HepG2 (cell line): ENCODE measurements at regions not wholly inside any gene's neighbourhood (a gene's known extent, or its start where the extent isn't known, plus 50 kb on each side); places are given as distances from the start of the nearest gene placed in this dataset.

Source experiments
- ATAC-seq: fragments of 200-7000 bp; cut with Tn5 transposase; 3 replicates; pipeline ENCODE4 v1.9.1; 2020; ENCODE audit warnings: mild to moderate bottlenecking, moderate library complexity
- BruUV-seq: library from RNA; stranded (reverse); fragments of 400-500 nt; replicated peaks from 2 replicates; lab custom pipeline; 2021; lab: Mats Ljungman, UMichigan
- CTCF ChIA-PET: fragments of 300-600 bp; formaldehyde crosslinking; extraction: SDS; loops from one replicate; lab custom pipeline; 2021; ENCODE audit warnings: low total read pairs, inconsistent platforms, low intra/inter-chr PET ratio; lab: Yijun Ruan, JAX
- POLR2A ChIA-PET: fragments of 350-600 bp; sonication (Branson Sonifier 250); formaldehyde crosslinking; loops from one replicate; lab custom pipeline; 2020; ENCODE audit warnings: antibody characterized with exemption, inconsistent platforms; lab: Yijun Ruan, JAX
- DNase-seq: peaks from one replicate; pipeline ENCODE4 v3.0.0-alpha.2; 2015; ENCODE audit warnings: low spot score
- FAIRE-seq: peaks from 3 replicates; lab custom pipeline; 2011; peaks lifted over from hg19 to GRCh38; lab: Jason Lieb, UNC
- H2AFZ ChIP-seq: one replicate; pipeline ENCODE4 v1.6.1; 2011; ENCODE audit warnings: low read length, inconsistent platforms
- H3K27ac ChIP-seq: fragments of 300-600 bp; 3 replicates; pipeline ENCODE4 v1.8.0; 2011; ENCODE audit warnings: mixed run types, mild to moderate bottlenecking, mixed read lengths, low read length, inconsistent platforms; ENCODE audit not compliant: insufficient read depth; ENCODE audit errors: extremely low read length
- H3K27me3 ChIP-seq, 2 experiments: fragments of 200-600 bp in 1 of 2; 2 replicates in 1 of 2; 3 replicates in 1 of 2; pipeline versions ENCODE4 v1.6.0 to v1.8.0; 2011; ENCODE audit warnings: low read length in 2 of 2, mild to moderate bottlenecking in 2 of 2, moderate library complexity in 2 of 2, inconsistent platforms in 1 of 2; ENCODE audit not compliant: insufficient read depth in 2 of 2, control insufficient read depth in 1 of 2
- H3K36me3 ChIP-seq, 2 experiments: fragments of 200-600 bp in 1 of 2; replicated peaks in 1 of 2; 2 replicates in 1 of 2; 3 replicates in 1 of 2; pipeline versions ENCODE4 v1.5.1 to v1.8.0; 2011; ENCODE audit warnings: low read length in 2 of 2, inconsistent platforms in 1 of 2; ENCODE audit not compliant: insufficient read depth in 2 of 2, control insufficient read depth in 1 of 2
- H3K4me1 ChIP-seq: 2 replicates; pipeline ENCODE4 v1.5.1; 2012; ENCODE audit warnings: low read length, inconsistent platforms; ENCODE audit not compliant: insufficient read depth
- H3K4me2 ChIP-seq: 2 replicates; pipeline ENCODE4 v1.6.0; 2011; ENCODE audit warnings: low read depth, low read length, inconsistent platforms
- H3K4me3 ChIP-seq, 3 experiments: fragments of 200-600 bp in 1 of 3; sonication (generic), shearing (Covaris generic) in 1 of 3; replicated peaks in 1 of 3; 2 replicates each; pipeline ENCODE4 v1.5.1; 2011 to 2016; ENCODE audit warnings: low read length in 3 of 3, inconsistent platforms in 2 of 3, low read depth in 2 of 3, mild to moderate bottlenecking in 2 of 3, control low read depth in 1 of 3, mixed read lengths in 1 of 3; ENCODE audit not compliant: insufficient read depth in 1 of 3
- H3K79me2 ChIP-seq: one replicate; pipeline ENCODE4 v1.6.1; 2011; ENCODE audit warnings: low read length, inconsistent platforms; ENCODE audit not compliant: insufficient read depth
- H3K9ac ChIP-seq: 2 replicates; pipeline ENCODE4 v1.6.0; 2011; ENCODE audit warnings: mild to moderate bottlenecking, low read depth, low read length, inconsistent platforms; ENCODE audit not compliant: insufficient read depth
- H3K9me3 ChIP-seq: 2 replicates; pipeline ENCODE4 v1.5.1; 2012; ENCODE audit warnings: mild to moderate bottlenecking, low read length
- H4K20me1 ChIP-seq: 2 replicates; pipeline ENCODE4 v1.6.0; 2011; ENCODE audit warnings: inconsistent platforms, mild to moderate bottlenecking, low read length, moderate library complexity; ENCODE audit not compliant: insufficient read depth
- FOXA1 ChIP-seq, 2 experiments: fragments of 450-650 bp in 1 of 2; sonication (generic) in 1 of 2; formaldehyde crosslinking in 1 of 2; IDR thresholded peaks; 2 replicates each; pipeline versions ENCODE4 v1.4.0 to v1.6.1; 2016 to 2020; ENCODE audit warnings: missing genetic modification reagents in 1 of 2
- KDM1A ChIP-seq: IDR thresholded peaks from 2 replicates; pipeline ENCODE4 v1.6.1; 2016; ENCODE audit warnings: missing compliant biosample characterization
- MXI1 ChIP-seq: IDR thresholded peaks from 3 replicates; pipeline ENCODE4 v1.6.1; 2012; ENCODE audit warnings: low read depth, low read length, inconsistent platforms, borderline replicate concordance
- PATZ1 ChIP-seq: sonication (generic); formaldehyde crosslinking; IDR thresholded peaks from 2 replicates; pipeline ENCODE4 v1.4.0; 2020; ENCODE audit warnings: missing genetic modification reagents
- SOX5 ChIP-seq: IDR thresholded peaks from 2 replicates; pipeline ENCODE4 v1.6.1; 2016; ENCODE audit warnings: borderline replicate concordance
- ZBTB44 ChIP-seq: sonication (generic); formaldehyde crosslinking; IDR thresholded peaks from 2 replicates; pipeline ENCODE4 v1.4.0; 2020; ENCODE audit warnings: missing genetic modification reagents
- ZMYM4 ChIP-seq: sonication (generic); formaldehyde crosslinking; IDR thresholded peaks from 2 replicates; pipeline ENCODE4 v1.8.1; 2023; ENCODE audit warnings: mild to moderate bottlenecking, missing genetic modification reagents
- ZNF263 ChIP-seq: sonication (generic); formaldehyde crosslinking; IDR thresholded peaks from 2 replicates; pipeline ENCODE4 v1.4.0; 2020; ENCODE audit warnings: missing genetic modification reagents
- ZNF460 ChIP-seq: sonication (generic); formaldehyde crosslinking; IDR thresholded peaks from 2 replicates; pipeline ENCODE4 v1.5.1; 2020; ENCODE audit warnings: missing genetic modification reagents, mild to moderate bottlenecking, borderline replicate concordance
- ZSCAN9 ChIP-seq: IDR thresholded peaks from 2 replicates; pipeline ENCODE4 v1.6.1; 2016; ENCODE audit warnings: borderline replicate concordance
- WGBS: methylation state at CpG from one replicate; pipeline ENCODE4 v1.1.6; 2017; ENCODE audit warnings: low lambda C conversion rate; 5-methylcytosine and 5-hydroxymethylcytosine counted together
- in situ Hi-C: cut with HindIII; loops from 2 replicates; pipeline ENCODE4 v1.10.0; 2017; ENCODE audit warnings: low pct_unique_long_range_greater_than_20kb; ENCODE audit not compliant: extremely low pct_ligation_motif_present
- intact Hi-C: fragments of 100-400 bp; cut with micrococcal nuclease; formaldehyde crosslinking; loops from one replicate; pipeline ENCODE4 v1.10.0; 2022; ENCODE audit not compliant: unreplicated experiment

GRCh38 chr4:123638834-123639233, 242.2 kb downstream of the SPRY1 start:
- BruUV-seq, result no TSS peak
- H3K27ac ChIP-seq, result no peak overlapping the region
- H3K9ac ChIP-seq, result no peak overlapping the region
- no peaks in the 10 kb centered on the region for H3K79me2 ChIP-seq
- intact Hi-C loops, result no loop called here
- CTCF ChIA-PET, result no interaction called here
- H3K36me3 ChIP-seq, result no peaks in the 10 kb centered on the region
- in situ Hi-C loops, result no loop called here
- no peak for DNase-seq
- POLR2A ChIA-PET, result no interaction called here
- H3K27me3 ChIP-seq, result no peaks in the 10 kb centered on the region
- 0 out of 2 replicates have a peak overlapping the region, but pooled peaks have one; percentile 12 for H3K4me2 ChIP-seq
- no peaks in the 10 kb centered on the region for H4K20me1 ChIP-seq
- TF ChIP-seq ZNF460 (no peak), FOXA1 (IDR thresholded peaks at IDR 0.05) (no peak), FOXA1 (CRISPR knock-in tag; IDR thresholded peaks at IDR 0.05) (0 out of 2 replicates have a peak, but pooled peaks have one; percentile 15), ZMYM4 (CRISPR knock-in tag) (peak; percentile 24; the same call in 1 of the 2 replicates), KDM1A (CRISPR knock-in tag) (no peak), ZSCAN9 (CRISPR knock-in tag) (no peak), SOX5 (CRISPR knock-in tag) (no peak), ZNF263 (CRISPR knock-in tag) (peak; percentile 33; the same call in 1 of the 2 replicates), MXI1 (no peak), ZBTB44 (CRISPR knock-in tag) (no peak), PATZ1 (CRISPR knock-in tag) (peak; percentile 61)
- FAIRE-seq, result no peak
- ATAC-seq, result peak; percentile 62; the same call in 2 of the 3 replicates
- no peaks in the 10 kb centered on the region for H3K9me3 ChIP-seq
- peaks cover 12% of the 10 kb centered on the region for H3K4me1 ChIP-seq
- H2AFZ ChIP-seq, result no peak overlapping the region
- no peak overlapping the region for H3K4me3 ChIP-seq
- no CpG with 5 or more reads among the region's 1 CpG for WGBS
